Osteoblast (primary cell): ENCODE measurements at regions not wholly inside any gene's neighbourhood (a gene's known extent, or its start where the extent isn't known, plus 50 kb on each side); places are given as distances from the start of the nearest gene placed in this dataset.

ENCODE experiments used
- DNase-seq: peaks from one replicate; pipeline ENCODE4 v3.0.0; 2011; ENCODE audit warnings: low spot score, mixed read lengths; ENCODE audit not compliant: insufficient read length; ENCODE audit errors: missing footprints
- H2AFZ ChIP-seq: 2 replicates; pipeline ENCODE4 v1.6.0; 2011; ENCODE audit warnings: mild to moderate bottlenecking, low read length
- H3K27ac ChIP-seq: 2 replicates; pipeline ENCODE4 v1.5.1; 2011; ENCODE audit warnings: mild to moderate bottlenecking, low read depth, low read length, moderate library complexity
- H3K27me3 ChIP-seq: 2 replicates; pipeline ENCODE4 v1.6.0; 2012; ENCODE audit warnings: mild to moderate bottlenecking, control low read depth, inconsistent platforms, low read length, moderate library complexity; ENCODE audit not compliant: insufficient read depth
- H3K36me3 ChIP-seq: 2 replicates; pipeline ENCODE4 v1.5.1; 2011; ENCODE audit warnings: mild to moderate bottlenecking, low read length, control low read depth, moderate library complexity; ENCODE audit not compliant: insufficient read depth
- H3K4me1 ChIP-seq: 2 replicates; pipeline ENCODE4 v1.5.1; 2011; ENCODE audit warnings: mild to moderate bottlenecking, low read length, control low read depth, moderate library complexity; ENCODE audit not compliant: insufficient read depth
- H3K4me2 ChIP-seq: 2 replicates; pipeline ENCODE4 v1.6.0; 2011; ENCODE audit warnings: mild to moderate bottlenecking, low read length; ENCODE audit not compliant: insufficient read depth
- H3K4me3 ChIP-seq: fragments of 200-600 bp; sonication (generic); 3 replicates; pipeline ENCODE4 v1.5.1; 2012; ENCODE audit warnings: mild to moderate bottlenecking, low read length, inconsistent platforms; ENCODE audit not compliant: insufficient read depth
- H3K79me2 ChIP-seq: 2 replicates; pipeline ENCODE4 v1.6.0; 2012; ENCODE audit warnings: mild to moderate bottlenecking, low read length, control low read depth, inconsistent platforms; ENCODE audit not compliant: insufficient read depth
- H3K9me3 ChIP-seq: 2 replicates; pipeline ENCODE4 v1.5.1; 2011; ENCODE audit warnings: low read depth, low read length, control low read depth
- H4K20me1 ChIP-seq: 2 replicates; pipeline ENCODE4 v1.6.0; 2012; ENCODE audit warnings: mild to moderate bottlenecking, low read length, control low read depth; ENCODE audit not compliant: insufficient read depth
- TF ChIP-seq, protein P1 (sequence below): IDR thresholded peaks from 2 replicates; pipeline ENCODE4 v1.5.1; 2011; ENCODE audit warnings: mild to moderate bottlenecking, low read depth, low read length, moderate library complexity; ENCODE audit errors: extremely low read depth

DNA sequence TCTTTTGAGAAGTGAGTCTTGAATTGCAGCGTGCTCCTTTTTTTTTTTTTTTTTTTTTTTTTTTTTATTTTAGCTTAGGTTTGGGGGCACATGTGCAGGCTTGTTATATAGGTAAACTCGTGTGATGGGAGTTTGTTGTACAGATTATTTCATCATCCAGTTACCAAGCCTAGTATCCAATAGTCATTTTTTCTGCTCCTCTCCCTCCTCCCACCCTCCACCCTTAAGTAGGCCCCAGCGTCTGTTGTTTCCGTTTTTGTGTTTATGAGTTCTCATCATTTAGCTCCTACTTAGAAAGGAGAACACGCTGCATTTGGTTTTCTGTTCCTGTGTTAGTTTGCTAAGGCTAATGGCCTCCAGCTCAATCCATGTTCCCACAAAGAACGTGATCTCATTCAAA, 81.3 kb upstream of the TSPAN5 start:
- Histone ChIP-seq H3K79me2 (no peaks in the 10 kb centered on the region), H3K4me1 (no peaks in the 10 kb centered on the region), H3K27me3 (no peaks in the 10 kb centered on the region), H4K20me1 (no peaks in the 10 kb centered on the region), H3K27ac (no peak overlapping the region), H2AFZ (no peak overlapping the region), H3K36me3 (no peaks in the 10 kb centered on the region), H3K4me2 (no peak overlapping the region), H3K4me3 (no peak overlapping the region), H3K9me3 (no peaks in the 10 kb centered on the region)
- TF ChIP-seq, protein P1, sequence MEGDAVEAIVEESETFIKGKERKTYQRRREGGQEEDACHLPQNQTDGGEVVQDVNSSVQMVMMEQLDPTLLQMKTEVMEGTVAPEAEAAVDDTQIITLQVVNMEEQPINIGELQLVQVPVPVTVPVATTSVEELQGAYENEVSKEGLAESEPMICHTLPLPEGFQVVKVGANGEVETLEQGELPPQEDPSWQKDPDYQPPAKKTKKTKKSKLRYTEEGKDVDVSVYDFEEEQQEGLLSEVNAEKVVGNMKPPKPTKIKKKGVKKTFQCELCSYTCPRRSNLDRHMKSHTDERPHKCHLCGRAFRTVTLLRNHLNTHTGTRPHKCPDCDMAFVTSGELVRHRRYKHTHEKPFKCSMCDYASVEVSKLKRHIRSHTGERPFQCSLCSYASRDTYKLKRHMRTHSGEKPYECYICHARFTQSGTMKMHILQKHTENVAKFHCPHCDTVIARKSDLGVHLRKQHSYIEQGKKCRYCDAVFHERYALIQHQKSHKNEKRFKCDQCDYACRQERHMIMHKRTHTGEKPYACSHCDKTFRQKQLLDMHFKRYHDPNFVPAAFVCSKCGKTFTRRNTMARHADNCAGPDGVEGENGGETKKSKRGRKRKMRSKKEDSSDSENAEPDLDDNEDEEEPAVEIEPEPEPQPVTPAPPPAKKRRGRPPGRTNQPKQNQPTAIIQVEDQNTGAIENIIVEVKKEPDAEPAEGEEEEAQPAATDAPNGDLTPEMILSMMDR, result no peak
- DNase-seq, result no peak

DNA sequence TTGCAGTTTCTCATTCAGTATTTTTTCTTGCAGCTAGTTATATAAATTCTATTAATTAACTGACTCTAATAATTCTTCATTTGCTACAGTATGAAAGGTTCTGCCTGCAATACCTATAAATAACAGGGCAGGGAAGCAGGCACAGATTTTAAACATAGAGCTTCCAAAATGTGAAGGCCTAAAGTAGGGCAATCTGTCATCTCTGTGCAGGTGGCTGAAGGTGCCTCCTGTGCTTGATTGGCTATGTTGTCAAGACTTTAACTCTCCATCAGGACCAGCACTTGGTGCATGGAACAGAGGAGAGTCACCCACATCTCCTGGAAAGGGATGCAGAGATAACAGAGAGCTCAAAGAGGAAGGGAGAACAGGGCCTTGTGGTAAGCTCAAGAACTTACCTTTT, 75.2 kb upstream of the TSPAN5 start:
- Histone ChIP-seq H3K27me3 (no peaks in the 10 kb centered on the region), H3K4me2 (no peak overlapping the region), H3K4me1 (peaks cover 3% of the 10 kb centered on the region), H4K20me1 (no peaks in the 10 kb centered on the region), H3K36me3 (no peaks in the 10 kb centered on the region), H2AFZ (no peak overlapping the region), H3K4me3 (no peak overlapping the region), H3K9me3 (no peaks in the 10 kb centered on the region), H3K27ac (no peak overlapping the region), H3K79me2 (no peaks in the 10 kb centered on the region)
- no peak for DNase-seq
- TF ChIP-seq, protein P1, result no peak

DNA sequence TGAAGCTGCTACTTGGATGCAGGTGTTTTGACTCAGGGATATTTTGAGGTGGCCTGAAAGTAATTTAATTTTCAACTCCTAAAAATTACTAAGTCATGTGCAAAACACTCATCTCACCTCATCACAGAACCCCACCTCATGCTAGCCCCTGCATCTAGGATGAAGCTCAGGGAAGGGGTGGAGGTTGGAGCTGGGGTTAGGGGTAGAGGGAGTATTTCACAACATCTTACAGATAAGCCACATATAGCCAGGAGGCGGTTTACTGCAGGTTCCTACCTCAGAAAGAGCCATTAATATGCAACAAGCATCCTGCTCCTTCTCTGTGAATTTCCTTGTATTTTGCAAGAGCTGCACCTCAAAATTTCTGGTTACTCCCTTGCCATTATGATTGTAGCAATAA, 70.5 kb upstream of the TSPAN5 start:
- Histone ChIP-seq H3K4me1 (peaks cover 8% of the 10 kb centered on the region), H3K27me3 (no peaks in the 10 kb centered on the region), H2AFZ (no peak overlapping the region), H3K9me3 (no peaks in the 10 kb centered on the region), H3K36me3 (no peaks in the 10 kb centered on the region), H4K20me1 (no peaks in the 10 kb centered on the region), H3K4me3 (no peak overlapping the region), H3K79me2 (no peaks in the 10 kb centered on the region), H3K4me2 (peak overlapping the region; percentile 53), H3K27ac (no peak overlapping the region)
- DNase-seq, result no peak
- TF ChIP-seq, protein P1, result no peak

DNA sequence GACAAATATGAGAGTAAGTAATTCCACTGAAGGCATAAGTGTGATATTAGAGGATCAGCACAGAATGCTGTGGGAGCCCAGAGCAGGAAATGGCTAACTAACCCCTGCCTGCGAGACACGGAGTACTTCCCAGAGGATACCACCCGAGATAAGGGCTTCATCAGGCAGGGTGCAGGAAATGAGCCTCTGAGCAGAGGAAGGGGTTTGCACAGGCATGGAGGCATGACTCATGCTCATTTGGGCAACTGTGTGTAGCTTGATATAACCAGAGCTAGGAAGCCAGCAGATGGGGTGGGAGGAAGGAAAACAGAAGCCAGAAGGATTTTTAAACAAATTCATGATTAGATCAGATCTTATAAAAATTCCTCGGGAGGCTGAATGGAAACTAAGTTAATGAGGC, 70.0 kb upstream of the TSPAN5 start:
- Histone ChIP-seq H2AFZ (peak overlapping the region; percentile 71), H3K27ac (no peak overlapping the region), H3K9me3 (no peaks in the 10 kb centered on the region), H3K4me1 (peaks cover 8% of the 10 kb centered on the region), H3K36me3 (no peaks in the 10 kb centered on the region), H4K20me1 (no peaks in the 10 kb centered on the region), H3K4me3 (no peak overlapping the region), H3K27me3 (no peaks in the 10 kb centered on the region), H3K79me2 (no peaks in the 10 kb centered on the region), H3K4me2 (peak overlapping the region; percentile 53)
- peak; percentile 84 for DNase-seq
- TF ChIP-seq, protein P1, result no peak
